Natural killer cell (primary cell): ENCODE measurements at regions not wholly inside any gene's neighbourhood (a gene's known extent, or its start where the extent isn't known, plus 50 kb on each side); places are given as distances from the start of the nearest gene placed in this dataset.

Experiments
- ATAC-seq, 3 donors: fragments of 150-1000 bp in 2 of 3; fragments of 200-7000 bp in 1 of 3; cut with Tn5 transposase; 1 replicate in 1 of 3; 2 replicates in 2 of 3; pipeline ENCODE4 v1.10.0; 2021; ENCODE audit warnings: mild to moderate bottlenecking in 2 of 3, moderate library complexity in 2 of 3
- DNase-seq, 2 donors: peaks; one replicate each; pipeline versions ENCODE4 v3.0.0 to v3.0.0-alpha.2; 2013 to 2021; ENCODE audit warnings: mixed read lengths in 1 of 2
- H3K27ac ChIP-seq: one replicate; pipeline ENCODE4 v1.5.1; 2013; ENCODE audit warnings: mild to moderate bottlenecking, low read length
- H3K27me3 ChIP-seq: one replicate; pipeline ENCODE4 v1.6.1; 2013; ENCODE audit warnings: low read length; ENCODE audit not compliant: control insufficient read depth, insufficient read depth
- H3K36me3 ChIP-seq: one replicate; pipeline ENCODE4 v1.6.1; 2013; ENCODE audit warnings: low read length; ENCODE audit not compliant: control insufficient read depth, insufficient read depth
- H3K4me1 ChIP-seq: one replicate; pipeline ENCODE4 v1.6.1; 2013; ENCODE audit warnings: low read length; ENCODE audit not compliant: control insufficient read depth, insufficient read depth
- H3K4me3 ChIP-seq: one replicate; pipeline ENCODE4 v1.5.1; 2013; ENCODE audit warnings: low read length
- H3K9me3 ChIP-seq: one replicate; pipeline ENCODE4 v1.6.1; 2013; ENCODE audit warnings: low read length; ENCODE audit not compliant: control insufficient read depth, insufficient read depth
- H3K27ac Mint-ChIP-seq, 2 donors: one replicate each; pipeline ENCODE4 v1.8.0; 2022; ENCODE audit warnings: mild to moderate bottlenecking in 2 of 2, mixed read lengths in 2 of 2, moderate library complexity in 1 of 2
- H3K27me3 Mint-ChIP-seq, 2 donors: one replicate each; pipeline ENCODE4 v1.8.0; 2022; ENCODE audit warnings: low read depth in 2 of 2, mixed read lengths in 2 of 2
- H3K36me3 Mint-ChIP-seq: one replicate; pipeline ENCODE4 v1.8.0; 2022; ENCODE audit warnings: mixed read lengths
- H3K4me1 Mint-ChIP-seq, 2 donors: one replicate each; pipeline ENCODE4 v1.8.0; 2022; ENCODE audit warnings: mixed read lengths in 2 of 2
- H3K4me3 Mint-ChIP-seq: one replicate; pipeline ENCODE4 v1.8.0; 2022; ENCODE audit warnings: mild to moderate bottlenecking, moderate library complexity, mixed read lengths
- H3K9me3 Mint-ChIP-seq, 2 donors: one replicate each; pipeline ENCODE4 v1.8.0; 2022; ENCODE audit warnings: mixed read lengths in 2 of 2
- CTCF ChIP-seq: fragments of 200-600 bp; IDR thresholded peaks from one replicate; pipeline ENCODE4 v1.8.0; 2022; ENCODE audit warnings: antibody characterized with exemption
- WGBS: methylation state at CpG from one replicate; pipeline ENCODE4 v1.1.7; 2013; ENCODE audit warnings: missing lambda C conversion rate; ENCODE audit not compliant: insufficient coverage; 5-methylcytosine and 5-hydroxymethylcytosine counted together
- intact Hi-C: fragments of 100-400 bp; cut with micrococcal nuclease; formaldehyde crosslinking; loops from one replicate; pipeline ENCODE4 v1.14.2; 2022

DNA sequence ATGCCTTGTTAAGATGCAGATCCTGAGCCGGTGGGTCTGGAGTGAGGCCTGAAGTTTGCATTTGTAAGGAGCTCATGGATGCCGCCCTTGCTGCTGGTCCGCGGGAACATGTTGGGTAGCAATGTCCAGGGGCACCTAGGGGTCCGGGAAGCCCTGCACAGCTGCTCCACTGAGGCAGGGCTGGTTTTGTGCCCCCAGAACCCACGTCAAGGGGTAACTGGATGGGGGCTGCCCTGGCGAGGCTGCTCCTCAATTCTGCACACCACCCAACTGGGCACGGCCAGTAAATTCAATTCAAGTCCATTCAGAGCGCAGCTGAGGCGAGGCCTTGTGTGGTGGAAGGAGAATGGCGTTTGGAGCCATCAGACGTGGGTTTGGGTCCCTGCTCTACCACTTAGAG is 246.3 kb upstream of the PITRM1 start:
- H3K36me3 ChIP-seq: no peaks in the 10 kb centered on the region
- H3K4me3 ChIP-seq: no peak overlapping the region
- ATAC-seq (no peak), DNase-seq (no peak)
- H3K27ac ChIP-seq: no peak overlapping the region
- Mint-ChIP-seq H3K27me3 (peaks cover 0 to 8% of the 10 kb centered on the region in 2 donors), H3K27ac (no peak overlapping the region), H3K36me3 (no peaks in the 10 kb centered on the region), H3K4me1 (peaks cover 24 to 47% of the 10 kb centered on the region in 2 donors), H3K9me3 (no peaks in the 10 kb centered on the region), H3K4me3 (no peak overlapping the region)
- WGBS: 90% methylated on average over 8 of the region's 12 CpGs
- H3K4me1 ChIP-seq: peaks cover 20% of the 10 kb centered on the region
- intact Hi-C loops: no loop called here
- H3K27me3 ChIP-seq: no peaks in the 10 kb centered on the region
- no peaks in the 10 kb centered on the region for H3K9me3 ChIP-seq
- TF ChIP-seq CTCF: no peak

GRCh38 chr10:3418041-3418754 is 245.6 kb upstream of the PITRM1 start:
- Histone ChIP-seq H3K27me3 (no peaks in the 10 kb centered on the region), H3K27ac (no peak overlapping the region), H3K4me3 (no peak overlapping the region), H3K4me1 (peaks cover 20% of the 10 kb centered on the region), H3K36me3 (no peaks in the 10 kb centered on the region), H3K9me3 (no peaks in the 10 kb centered on the region)
- WGBS: 90% methylated on average over 13 of the region's 13 CpGs
- H3K4me1 Mint-ChIP-seq: peaks cover 24 to 40% of the 10 kb centered on the region in 2 donors
- TF ChIP-seq CTCF: no peak
- H3K27me3 Mint-ChIP-seq: peaks cover 0 to 9% of the 10 kb centered on the region in 2 donors
- DNase-seq (no peak), ATAC-seq (no peak)
- H3K27ac Mint-ChIP-seq: no peak overlapping the region
- no peaks in the 10 kb centered on the region for H3K36me3 Mint-ChIP-seq
- no peak overlapping the region for H3K4me3 Mint-ChIP-seq
- H3K9me3 Mint-ChIP-seq: no peaks in the 10 kb centered on the region
- intact Hi-C loops: no loop called here

DNA sequence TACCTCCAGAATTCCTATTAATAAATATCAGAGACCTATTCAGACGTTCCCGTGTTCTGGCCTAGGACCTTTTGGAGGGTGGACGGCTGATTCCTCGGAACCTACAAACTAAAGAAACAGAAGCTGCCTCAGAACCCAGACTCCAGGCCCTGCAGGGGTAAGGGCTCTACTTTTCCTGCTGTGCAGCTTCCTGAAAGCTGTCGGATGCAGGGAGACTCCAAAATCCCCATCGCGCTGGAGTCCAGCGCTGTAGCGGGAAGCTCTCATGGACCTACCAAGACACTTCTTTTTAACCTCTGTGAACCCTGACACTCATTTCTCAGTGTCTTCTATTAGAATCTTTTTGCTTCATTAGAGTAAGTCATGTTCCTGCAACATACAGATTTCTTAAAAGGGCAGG is 244.5 kb upstream of the PITRM1 start:
- no peak for DNase-seq
- H3K9me3 ChIP-seq: no peaks in the 10 kb centered on the region
- Mint-ChIP-seq H3K4me1 (peaks cover 19 to 29% of the 10 kb centered on the region in 2 donors), H3K36me3 (no peaks in the 10 kb centered on the region), H3K27me3 (peaks cover 0 to 14% of the 10 kb centered on the region in 2 donors), H3K4me3 (no peak overlapping the region), H3K9me3 (no peaks in the 10 kb centered on the region), H3K27ac (no peak overlapping the region)
- ATAC-seq: no peak
- intact Hi-C loops: no loop called here
- no peak overlapping the region for H3K4me3 ChIP-seq
- H3K4me1 ChIP-seq: peaks cover 18% of the 10 kb centered on the region
- H3K27ac ChIP-seq: no peak overlapping the region
- H3K36me3 ChIP-seq: no peaks in the 10 kb centered on the region
- H3K27me3 ChIP-seq: no peaks in the 10 kb centered on the region
- no peak for TF ChIP-seq CTCF
- WGBS: 96% methylated on average over 9 of the region's 9 CpGs
